GM18867 (cell line): ENCODE measurements at regions not wholly inside any gene's neighbourhood (a gene's known extent, or its start where the extent isn't known, plus 50 kb on each side); places are given as distances from the start of the nearest gene placed in this dataset.
"Not testable (repeated sequence)": the region's sequence is repeated elsewhere in the genome, so short reads cannot be mapped to it uniquely, and the experiment has no call there.

Source experiments
- ATAC-seq: cut with Tn5 transposase; IDR thresholded peaks from one replicate; pipeline ENCODE4 v1.9.1; 2021; ENCODE audit warnings: mild to moderate bottlenecking, moderate library complexity; ENCODE audit not compliant: unreplicated experiment

DNA sequence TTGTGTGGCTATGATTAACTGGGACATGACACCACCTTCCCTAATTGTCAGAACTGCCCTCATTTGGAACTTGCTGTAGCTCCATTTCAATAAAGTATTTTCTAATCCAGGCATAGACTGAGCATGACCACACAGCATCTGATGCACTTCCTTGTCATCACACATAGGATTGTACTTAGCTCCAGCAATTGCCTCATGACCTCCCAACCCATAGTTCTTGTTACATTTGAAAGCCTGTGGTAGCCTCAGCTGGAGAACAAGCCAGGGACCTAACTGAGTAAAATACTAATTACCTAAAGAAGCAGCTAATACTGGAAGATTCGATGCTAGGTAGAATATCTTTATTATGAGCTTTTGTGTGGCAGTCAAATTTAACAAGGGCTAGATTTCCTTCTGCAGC, 187.3 kb upstream of the KIF2B start:
- no peak for ATAC-seq

DNA sequence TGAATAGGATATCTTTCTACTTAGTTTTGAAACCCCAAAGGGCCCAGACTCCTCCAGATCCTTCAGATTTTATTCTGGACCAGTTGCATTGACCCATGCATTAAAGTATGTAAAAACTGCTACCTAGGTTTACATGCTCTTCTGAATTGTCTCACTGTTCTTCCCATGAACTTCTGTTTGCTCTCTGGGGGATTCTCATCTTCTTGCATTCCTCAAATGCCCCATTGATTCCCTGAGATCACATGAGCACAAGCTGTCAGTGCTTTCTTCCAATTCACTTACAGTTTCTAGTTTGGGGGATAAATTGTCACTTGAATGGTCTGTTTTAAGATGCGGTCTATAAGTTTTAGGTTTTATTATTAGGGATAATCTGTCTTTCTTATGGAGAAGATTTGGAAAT, 188.9 kb upstream of the KIF2B start:
- ATAC-seq, result no peak

DNA sequence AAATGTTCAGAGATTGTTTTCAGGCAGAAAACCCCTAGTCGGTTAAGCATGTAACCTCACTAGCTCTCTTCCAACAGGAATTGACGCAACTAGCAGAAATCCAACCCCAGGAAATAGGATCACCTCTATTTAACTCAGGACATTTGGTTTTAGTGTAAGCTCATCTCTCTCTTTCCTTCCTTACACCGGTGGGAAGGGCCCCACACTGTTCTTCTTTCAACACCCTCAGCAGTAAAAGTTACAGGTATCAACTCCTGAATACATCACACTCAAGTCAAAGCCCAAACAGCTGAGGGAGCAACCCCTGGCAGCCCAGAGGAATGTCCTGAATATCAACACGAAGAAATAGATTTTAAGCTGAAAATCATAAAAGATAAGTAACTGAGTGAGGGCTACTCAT, 191.2 kb upstream of the KIF2B start:
- ATAC-seq, result no peak

DNA sequence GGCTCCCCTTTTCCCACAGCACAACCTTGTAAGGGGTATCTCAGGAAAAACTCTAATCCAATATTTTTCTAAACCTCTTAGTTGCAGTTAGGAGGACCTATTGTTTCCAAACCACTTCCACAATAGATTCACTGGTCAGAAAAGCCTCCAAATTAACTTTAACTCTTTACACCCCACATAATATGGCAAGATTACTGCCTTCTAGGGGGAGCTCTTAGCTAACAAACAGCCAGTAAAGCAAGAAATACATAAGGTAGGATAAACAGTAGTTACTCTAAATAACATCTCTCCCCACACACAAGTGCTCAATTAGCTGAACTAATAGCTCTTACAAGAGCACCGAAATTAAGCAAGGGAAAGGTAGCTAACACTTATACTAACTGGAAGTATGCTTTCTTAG, 192.1 kb upstream of the KIF2B start:
- no peak for ATAC-seq

DNA sequence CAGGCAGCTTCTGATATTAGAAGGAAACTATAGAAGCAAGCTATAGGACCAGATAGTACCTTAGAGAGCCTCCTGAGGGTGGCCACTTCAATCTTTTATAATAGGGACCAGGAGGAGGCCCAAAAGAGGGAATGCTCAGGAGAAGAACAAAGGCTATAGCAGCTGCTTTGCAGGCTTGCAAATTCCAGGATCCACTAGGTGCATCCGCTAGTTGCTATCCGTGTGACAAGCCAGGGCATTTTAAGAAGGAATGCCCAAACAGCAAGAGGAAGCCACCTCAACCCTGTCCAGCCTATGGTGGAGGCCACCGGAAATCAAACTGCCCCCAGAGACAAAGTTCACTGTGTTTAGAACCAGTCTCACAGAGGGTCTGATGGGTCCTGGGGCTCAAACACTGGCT, 192.6 kb upstream of the KIF2B start:
- no peak for ATAC-seq

DNA sequence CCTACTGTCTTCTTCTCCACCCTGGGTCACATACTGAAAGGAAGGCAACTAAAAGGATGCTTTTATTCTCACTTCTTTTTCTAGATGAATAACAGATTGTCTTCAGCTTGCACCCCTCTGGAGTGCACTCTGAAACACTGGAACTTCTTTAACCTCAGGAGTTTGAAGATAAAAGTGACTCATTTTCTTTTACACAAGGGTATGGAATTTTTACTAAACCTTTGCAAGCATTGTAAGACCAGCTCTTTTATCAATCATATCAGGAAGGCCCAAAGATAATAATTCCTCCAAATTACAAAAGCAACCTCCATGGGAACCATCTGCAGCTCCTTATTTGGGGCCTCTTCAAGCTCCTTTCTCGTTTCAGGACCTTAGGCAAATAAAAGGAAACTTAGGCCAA, 193.5 kb upstream of the KIF2B start:
- no peak for ATAC-seq

DNA sequence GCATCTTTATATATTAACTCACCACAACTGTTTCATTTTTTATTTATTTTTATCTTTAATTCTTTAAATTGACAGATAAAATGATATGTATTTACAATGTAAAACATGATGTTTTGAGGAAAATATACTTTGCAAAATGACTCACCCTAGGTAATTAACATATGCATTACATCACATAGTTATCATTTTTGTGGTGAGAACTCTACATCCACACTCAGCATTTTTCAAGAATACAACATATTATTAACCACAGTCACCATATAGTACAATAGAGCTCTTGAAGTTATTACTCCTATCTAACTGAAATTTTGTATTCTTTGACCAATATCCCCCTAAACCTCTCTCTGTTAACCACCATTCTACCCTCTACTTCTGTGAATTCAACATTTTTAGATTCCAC, 194.7 kb upstream of the KIF2B start:
- no peak for ATAC-seq

DNA sequence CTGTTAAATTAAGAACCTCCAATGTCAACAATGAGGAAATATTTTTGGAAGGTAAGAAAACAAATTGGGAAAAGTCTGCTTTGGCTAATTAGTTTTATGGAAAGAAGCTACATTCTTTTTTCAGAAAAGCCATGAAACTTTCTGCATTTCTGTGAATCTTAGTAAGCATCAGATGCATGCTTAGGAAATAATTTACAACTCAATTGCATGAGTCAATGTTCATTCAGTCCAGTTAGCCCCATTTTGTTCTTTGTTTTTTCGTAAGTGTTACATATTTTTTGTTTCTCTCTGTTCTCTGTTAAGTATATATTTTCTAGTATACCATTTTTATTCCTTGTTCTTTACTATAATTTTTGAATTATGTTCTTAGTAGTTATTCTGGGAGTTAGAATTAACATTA, 195.2 kb upstream of the KIF2B start:
- no peak for ATAC-seq

DNA sequence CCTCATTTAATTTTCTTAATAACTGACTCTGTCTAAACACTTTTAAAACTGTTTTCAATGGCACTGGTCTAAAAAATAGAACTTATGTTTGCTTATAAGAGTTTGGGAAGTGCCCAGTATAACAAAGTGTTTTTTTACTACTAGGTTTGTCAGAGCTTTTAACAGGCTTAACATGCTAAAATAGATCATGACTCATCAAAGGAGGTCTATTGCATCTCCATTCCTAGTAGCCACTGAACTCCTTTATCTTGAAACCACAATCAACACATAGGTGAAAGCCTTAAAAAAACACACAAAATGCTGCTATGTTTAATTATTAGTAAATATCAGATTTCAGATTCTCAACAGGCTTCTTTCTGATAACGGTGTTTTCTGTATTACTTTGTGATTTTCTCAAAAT, 196.4 kb upstream of the KIF2B start:
- ATAC-seq, result no peak

DNA sequence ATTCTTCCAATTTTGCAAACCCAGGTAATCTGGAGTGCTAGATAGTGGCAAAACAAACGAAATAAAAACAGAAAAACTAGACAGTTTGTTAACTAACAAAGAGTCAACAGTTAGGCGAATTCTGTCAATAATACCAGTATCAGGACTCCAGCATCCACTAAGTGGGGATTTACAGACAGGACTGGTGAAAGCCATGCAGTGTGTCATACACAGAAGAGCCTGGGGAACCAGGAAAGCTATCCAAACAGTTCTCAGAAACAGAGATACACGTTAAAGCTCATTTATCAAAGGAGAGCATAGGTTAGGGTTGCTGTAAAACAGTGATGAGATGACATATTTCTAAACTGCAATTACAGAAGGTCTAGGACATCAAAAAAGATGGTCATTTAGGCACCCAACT, 203.7 kb upstream of the KIF2B start:
- ATAC-seq, result no peak

DNA sequence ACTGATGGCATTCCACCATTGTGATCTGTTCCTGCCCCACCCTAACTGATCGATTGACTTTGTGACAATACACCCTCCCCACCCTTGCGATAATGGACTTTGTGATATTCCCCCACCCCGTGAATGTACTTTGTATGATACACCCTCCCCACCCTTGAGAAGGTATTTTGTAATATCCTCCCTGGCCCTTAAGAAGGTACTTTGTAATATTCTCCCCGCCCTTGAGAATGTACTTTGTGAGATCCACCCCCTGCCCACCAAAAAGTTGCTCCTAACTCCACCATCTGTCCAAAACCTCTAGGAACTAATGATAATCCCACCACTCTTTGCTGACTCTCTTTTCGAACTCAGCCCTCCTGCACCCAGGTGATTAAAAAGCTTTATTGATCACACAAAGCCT, 214.5 kb upstream of the KIF2B start:
- ATAC-seq, result not testable (repeated sequence)

DNA sequence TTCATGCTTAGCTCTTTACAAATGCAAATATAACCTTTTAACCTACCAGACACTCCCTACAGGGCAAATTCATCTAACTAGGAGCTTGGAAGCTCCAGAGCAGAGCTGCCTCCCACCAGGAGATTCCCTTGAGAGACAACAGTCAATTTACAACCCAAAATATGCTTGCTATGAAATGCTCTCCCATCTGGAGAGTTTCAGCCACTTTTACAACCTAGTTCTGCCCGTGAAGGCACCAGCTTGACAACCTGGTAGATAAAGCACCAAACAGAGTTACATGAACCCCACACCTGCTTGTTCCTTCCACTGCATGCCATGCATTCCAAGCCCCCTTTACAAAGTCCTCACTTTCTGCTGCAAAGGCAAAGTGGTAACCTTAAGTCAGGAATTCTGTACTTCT, 215.3 kb upstream of the KIF2B start:
- no peak for ATAC-seq

DNA sequence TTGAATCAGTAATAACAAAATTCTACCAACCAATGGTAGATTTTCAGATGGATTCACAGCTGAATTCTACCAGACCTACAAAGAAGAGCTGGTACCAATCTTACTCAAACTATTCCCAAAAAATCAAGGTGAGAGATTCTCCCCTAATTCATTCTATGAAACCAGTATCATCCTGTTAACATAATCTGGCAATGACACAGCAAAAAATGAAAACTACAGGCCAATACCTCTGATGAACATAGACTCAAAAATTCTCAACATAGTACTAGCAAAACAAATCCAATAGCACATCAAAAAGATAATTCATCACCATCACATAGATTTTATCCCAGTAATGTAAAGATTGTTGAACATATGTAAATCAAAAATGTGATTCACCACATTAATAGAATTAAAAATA, 234.4 kb upstream of the KIF2B start:
- no peak for ATAC-seq

DNA sequence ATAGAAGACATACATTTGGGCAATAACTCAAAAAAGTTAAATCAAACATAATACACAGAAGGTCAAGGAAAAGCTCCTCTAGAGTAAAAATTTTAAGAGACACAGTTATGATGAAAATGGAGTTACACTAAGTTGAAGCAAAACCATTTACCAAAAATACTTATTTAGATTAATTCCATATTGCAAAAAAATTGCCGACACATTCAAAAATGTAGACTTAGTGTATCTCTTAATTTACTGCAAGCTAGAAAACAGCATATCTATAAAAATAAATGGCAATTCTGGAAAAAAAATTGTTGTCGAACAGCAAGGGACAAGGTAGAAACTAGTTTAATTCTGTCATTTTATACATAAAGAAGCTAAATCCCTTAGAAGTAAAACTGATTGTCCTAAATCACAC, 248.7 kb upstream of the KIF2B start:
- no peak for ATAC-seq

DNA sequence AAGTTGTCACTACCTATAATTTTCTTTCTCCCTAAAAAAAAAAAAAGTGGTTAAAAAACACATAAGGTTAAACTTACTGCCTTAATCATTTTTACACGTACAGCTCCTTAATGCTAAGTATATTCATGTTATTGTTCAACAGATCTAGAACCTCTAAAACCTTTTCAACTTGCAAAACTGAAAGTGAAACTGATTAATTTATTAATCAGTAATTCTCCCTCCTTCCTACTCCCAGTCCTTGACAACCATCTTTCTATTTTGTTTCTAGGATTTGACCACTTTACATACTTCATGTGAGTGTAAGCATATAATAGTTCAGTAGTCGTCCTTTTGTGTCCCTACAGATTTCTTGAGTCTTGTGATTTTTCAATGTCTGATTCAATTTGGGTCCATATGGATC, 251.4 kb upstream of the KIF2B start:
- no peak for ATAC-seq

DNA sequence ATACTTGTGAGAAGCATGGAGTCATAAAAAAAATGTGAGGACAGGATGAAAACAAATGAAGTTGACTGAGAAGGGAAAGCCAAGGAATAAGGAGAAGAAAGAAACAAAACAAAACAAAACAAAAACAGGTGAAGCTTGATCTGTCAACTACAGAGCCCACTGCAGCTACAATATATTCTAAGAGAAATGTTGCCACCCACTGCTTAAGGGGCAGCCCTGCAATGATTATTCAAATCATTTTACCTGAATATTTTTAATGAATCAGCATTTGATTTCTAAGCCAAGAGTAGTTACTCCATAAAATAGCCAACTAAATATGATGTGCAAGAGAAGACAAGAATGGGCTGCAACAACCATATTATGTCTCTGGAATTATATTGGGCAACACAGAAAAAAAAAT, 252.0 kb upstream of the KIF2B start:
- no peak for ATAC-seq

DNA sequence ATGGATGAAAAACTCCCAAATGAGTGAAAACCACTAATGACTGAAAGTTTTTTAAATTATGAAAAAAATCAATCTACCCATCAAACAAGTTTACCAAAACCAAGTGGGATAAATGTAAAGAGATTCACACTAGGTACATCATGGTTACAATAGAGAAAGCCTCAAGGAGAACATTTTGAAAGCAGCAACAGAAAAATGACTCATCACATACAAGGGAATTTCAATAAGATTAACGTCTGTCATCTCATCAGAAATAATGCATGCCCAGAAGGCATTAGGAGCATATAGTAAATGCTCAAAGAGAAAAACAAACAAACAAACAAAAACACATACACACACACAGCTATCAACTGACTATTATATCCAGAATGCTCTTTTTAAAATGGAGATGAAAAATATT, 261.8 kb upstream of the KIF2B start:
- ATAC-seq, result no peak

DNA sequence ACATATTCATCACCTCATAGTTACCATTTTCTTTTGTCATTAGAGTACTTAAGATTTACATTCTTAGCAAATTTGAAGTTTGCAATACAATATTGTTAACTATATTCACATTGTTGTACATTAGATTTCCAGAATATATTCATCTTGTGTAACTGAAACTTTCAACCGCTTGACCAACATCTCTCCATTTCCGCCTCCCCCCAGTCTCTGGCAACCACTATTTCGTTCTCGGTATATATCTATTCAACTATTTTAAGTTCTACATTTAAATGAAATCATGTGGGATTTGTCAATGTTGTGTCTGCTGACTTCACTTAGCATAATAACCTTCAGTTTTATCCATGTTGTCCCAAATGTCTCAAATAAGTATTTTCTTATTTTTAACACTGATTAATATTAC, 274.5 kb upstream of the KIF2B start:
- ATAC-seq, result no peak

DNA sequence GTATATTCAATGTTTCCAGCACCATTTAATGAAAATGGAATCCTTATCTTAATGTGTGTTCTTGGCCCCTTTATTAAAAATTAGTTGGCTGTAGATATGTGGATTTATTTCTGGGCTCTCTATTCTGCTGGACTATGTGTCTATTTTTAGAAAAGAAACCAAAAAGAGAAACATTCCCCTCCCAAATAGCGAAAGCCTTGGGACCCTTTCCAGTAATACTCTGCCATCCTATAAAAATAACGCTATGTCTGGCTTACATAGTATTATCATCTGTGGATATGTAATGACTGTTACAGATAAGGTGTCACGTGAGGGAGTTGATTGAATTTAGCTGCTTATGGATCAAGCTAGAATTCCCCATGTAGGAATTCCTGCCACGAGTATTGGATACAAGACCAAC, 279.3 kb upstream of the KIF2B start:
- no peak for ATAC-seq

DNA sequence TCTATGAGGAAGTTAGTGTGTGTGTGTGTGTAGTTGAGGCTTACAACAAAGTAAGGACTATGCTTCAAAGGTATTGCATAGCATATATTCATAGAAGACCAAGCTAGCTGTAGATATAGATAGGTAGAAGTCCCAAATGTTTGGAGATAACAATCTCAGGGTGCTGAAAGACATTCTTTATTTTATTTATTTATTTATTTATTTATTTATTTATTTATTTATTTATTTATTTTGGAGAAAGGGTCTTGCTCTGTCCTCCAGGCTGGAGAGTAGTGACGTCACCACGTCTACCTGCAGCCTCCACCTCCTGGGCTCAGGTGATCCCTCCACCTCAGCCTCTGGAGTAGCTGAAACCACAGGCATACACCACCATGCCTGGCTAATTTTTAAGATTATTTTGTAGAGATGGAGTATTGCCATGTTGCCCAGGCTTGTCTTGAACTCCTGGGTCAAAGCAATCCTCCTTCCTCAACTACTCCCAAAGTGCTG, 284.6 kb upstream of the KIF2B start:
- no peak for ATAC-seq

DNA sequence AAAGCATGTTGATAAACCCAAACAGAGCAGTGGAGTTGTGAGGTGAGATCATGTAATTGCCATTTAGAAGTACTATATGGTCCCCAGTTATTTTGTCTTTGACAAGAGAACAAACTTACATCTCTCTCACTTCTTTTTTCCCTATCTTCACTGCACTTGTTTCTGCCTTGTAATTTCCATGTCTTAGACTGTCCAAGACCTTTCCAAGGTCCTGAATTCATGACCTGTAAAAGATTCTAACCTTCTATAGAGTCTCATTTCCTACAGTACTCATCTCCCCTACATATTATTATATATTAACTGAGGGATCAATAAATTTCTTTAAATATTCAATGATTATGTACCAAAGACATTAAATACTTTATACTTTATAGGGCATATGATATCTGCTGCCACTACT, 295.3 kb upstream of the KIF2B start:
- ATAC-seq, result no peak

DNA sequence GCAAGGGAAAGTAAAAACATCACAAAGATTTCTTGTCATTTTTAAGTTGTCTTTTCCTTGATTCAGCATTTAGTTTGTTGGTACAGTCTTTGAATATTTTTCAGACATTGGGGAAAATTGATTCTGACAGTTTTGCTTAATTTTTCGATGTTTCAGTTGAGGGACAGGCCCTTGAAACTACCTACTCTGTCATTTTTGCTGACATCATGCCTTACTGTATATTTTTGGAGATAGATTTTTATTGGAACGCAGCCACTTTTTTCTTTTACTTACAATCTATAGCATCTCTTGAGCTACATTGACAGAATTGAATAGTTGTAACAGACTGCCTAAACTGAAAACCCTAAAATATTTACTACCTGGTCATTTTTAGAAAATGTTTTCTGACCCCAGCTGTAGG, 297.1 kb upstream of the KIF2B start:
- ATAC-seq, result no peak

DNA sequence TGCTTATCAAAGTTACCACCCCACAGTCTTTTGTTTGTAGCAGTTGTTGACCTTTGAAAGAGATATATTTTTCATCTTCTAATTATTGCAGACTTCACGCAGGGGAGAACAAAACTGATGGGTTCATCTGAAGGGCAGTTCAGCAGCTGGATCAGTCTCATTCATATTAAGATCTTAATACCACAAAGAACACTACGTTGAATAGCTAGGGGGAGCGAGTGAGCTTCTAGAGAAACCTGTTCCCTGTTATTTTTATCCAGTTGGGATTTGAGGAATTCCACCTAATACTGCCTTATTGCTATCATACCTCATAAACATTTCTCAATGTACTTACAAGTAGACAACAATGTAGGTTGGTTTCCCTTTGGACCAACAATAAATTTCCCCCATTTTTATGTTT, 306.1 kb upstream of the KIF2B start:
- no peak for ATAC-seq

DNA sequence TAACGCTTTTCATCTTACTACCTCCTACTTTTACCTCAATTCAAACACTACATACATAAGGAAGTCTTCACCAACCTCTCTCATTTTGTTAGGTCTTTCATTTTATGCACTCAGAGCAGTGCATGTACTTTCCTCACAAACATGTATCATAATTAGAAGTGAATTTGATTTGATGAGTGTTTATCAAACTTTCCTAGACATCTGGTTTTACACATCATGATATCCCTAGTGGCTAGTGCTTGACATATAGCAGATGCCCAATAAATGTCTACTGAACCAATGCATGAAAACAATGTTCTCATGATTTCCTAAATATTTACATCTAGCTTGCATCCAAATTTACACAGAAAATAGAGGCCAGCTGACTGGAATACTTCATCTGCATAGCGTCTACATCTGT, 323.4 kb upstream of the KIF2B start:
- ATAC-seq, result no peak
